Activated T-cell treated with anti-CD3 and anti-CD28 coated beads, Interleukin-2, amount 50 U/mL, for 4 hours (primary cell): ENCODE measurements at regions not wholly inside any gene's neighbourhood (a gene's known extent, or its start where the extent isn't known, plus 50 kb on each side); places are given as distances from the start of the nearest gene placed in this dataset.

Source experiments
- ATAC-seq, 2 donors: fragments of 200-7000 bp; cut with Tn5 transposase; one replicate each; pipeline ENCODE4 v1.10.0; 2021
- DNase-seq: peaks from one replicate; pipeline ENCODE4 v3.0.0-alpha.2; 2020
- H3K27me3 Mint-ChIP-seq: one replicate; pipeline ENCODE4 v1.8.0; 2021; ENCODE audit warnings: low read depth, mixed read lengths
- H3K36me3 Mint-ChIP-seq: one replicate; pipeline ENCODE4 v1.8.0; 2022; ENCODE audit warnings: mixed read lengths; ENCODE audit not compliant: insufficient read depth
- H3K4me1 Mint-ChIP-seq: one replicate; pipeline ENCODE4 v1.8.0; 2021; ENCODE audit warnings: low read depth, mixed read lengths
- H3K4me3 Mint-ChIP-seq: one replicate; pipeline ENCODE4 v1.8.0; 2021; ENCODE audit warnings: mild to moderate bottlenecking, moderate library complexity, mixed read lengths
- H3K9me3 Mint-ChIP-seq: one replicate; pipeline ENCODE4 v1.8.0; 2021; ENCODE audit warnings: mixed read lengths

DNA sequence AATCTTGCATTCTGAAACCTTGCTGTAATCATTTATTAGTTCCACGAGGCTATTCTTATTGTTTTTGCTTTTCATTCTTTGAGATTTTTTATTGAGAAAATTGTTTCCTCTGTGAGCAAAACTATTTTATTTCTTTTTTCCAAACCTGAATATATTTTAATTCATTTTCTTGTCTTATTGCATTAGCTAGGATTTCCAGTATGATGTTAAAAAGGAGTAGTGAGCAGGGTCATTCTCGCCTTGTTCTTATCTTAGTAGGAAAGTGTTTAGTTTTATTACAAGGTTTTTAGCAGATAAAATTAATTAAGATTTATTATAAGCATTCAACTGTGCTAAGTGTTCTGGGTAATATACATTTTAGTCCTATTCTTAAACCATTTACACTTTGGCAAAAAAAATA lies 214.6 kb upstream of the KLF6 start:
- no peak for ATAC-seq
- Mint-ChIP-seq H3K4me3 (no peak overlapping the region), H3K9me3 (peaks cover 10% of the 10 kb centered on the region), H3K27me3 (no peaks in the 10 kb centered on the region), H3K36me3 (no peaks in the 10 kb centered on the region), H3K4me1 (peaks cover 2% of the 10 kb centered on the region)
- DNase-seq = no peak

- DNase-seq = no peak
- peak in 1 of 2 donors; percentile 46 for ATAC-seq
- no peak overlapping the region for H3K4me3 Mint-ChIP-seq
- no peaks in the 10 kb centered on the region for H3K27me3 Mint-ChIP-seq
- no peaks in the 10 kb centered on the region for H3K36me3 Mint-ChIP-seq
- H3K4me1 Mint-ChIP-seq = peaks cover 2% of the 10 kb centered on the region
- peaks cover 10% of the 10 kb centered on the region for H3K9me3 Mint-ChIP-seq
These were observed 211.7 kb upstream of the KLF6 start for GRCh38 chr10:3996697-3997096.

GRCh38 chr10:3995302-3996210 lies 210.5 kb upstream of the KLF6 start:
- H3K27me3 Mint-ChIP-seq = no peaks in the 10 kb centered on the region
- H3K4me1 Mint-ChIP-seq = peaks cover 2% of the 10 kb centered on the region
- H3K4me3 Mint-ChIP-seq = no peak overlapping the region
- DNase-seq (no peak), ATAC-seq (no peak)
- no peaks in the 10 kb centered on the region for H3K36me3 Mint-ChIP-seq
- peaks cover 7% of the 10 kb centered on the region for H3K9me3 Mint-ChIP-seq

DNA sequence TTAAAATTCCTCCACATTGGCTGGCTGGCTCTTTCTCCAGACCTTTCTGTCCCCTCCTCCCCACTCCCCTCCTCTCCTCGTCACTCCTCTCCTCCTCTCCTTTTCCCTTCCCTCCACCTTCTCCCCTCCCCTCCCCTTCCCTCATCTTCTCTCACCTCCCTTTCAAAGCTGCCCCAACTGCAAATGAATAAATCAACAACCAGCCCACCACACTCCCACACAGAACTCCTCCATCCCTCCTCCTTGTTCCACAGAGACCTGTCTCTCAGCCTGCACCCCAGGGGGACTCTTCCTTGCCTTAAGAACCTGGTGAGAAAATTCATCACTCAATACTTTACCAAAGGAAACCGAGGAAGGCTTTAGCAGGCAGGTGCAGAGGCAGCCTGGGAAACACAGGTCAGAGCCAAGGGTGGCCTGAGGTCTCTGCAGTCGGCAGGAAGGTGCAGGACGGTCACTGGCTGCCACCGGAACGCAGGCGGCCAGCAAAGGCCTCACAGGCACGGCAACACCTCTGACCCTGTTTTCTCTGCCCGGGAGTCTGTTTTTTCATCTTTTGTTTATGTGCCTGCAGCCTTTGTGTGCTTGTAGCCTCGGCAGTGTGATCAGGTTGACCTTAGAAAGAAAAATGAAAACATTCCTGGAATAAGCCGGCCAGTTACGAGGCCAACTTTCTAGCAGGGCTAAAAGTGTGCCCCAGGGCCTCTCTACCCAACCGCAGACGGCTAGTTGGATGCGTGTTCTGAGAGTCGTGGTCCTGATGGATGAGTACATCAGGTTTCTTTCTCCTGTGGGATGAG lies 207.6 kb upstream of the KLF6 start:
- no peak for DNase-seq
- ATAC-seq = no peak

DNA sequence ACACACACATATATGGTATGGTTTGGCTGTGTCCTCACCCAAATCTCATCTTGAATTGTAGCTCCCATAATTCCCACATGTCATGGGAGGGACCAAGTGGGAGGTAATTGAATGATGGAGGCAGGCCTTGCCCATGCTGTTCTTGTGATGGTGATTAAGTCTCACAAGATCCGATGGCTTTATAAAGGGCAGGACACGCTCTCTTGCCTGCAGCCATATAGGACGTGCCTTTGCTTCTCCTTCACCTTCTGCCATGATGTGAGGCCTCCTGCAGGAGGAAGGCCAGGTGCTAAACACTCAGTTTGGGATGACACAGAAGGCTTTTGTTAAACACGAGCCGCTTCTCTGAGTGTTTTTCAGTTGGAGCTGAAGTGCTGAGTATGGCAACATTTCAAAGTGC lies 205.3 kb upstream of the KLF6 start:
- H3K4me3 Mint-ChIP-seq = no peak overlapping the region
- H3K4me1 Mint-ChIP-seq = peaks cover 3% of the 10 kb centered on the region
- no peaks in the 10 kb centered on the region for H3K36me3 Mint-ChIP-seq
- DNase-seq (no peak), ATAC-seq (no peak)
- no peaks in the 10 kb centered on the region for H3K27me3 Mint-ChIP-seq
- H3K9me3 Mint-ChIP-seq = no peaks in the 10 kb centered on the region

More for the DNA sequence above, 207.6 kb upstream of the KLF6 start:
- no peak overlapping the region for H3K4me3 Mint-ChIP-seq
- peaks cover 4% of the 10 kb centered on the region for H3K4me1 Mint-ChIP-seq
- H3K36me3 Mint-ChIP-seq = no peaks in the 10 kb centered on the region
- H3K27me3 Mint-ChIP-seq = no peaks in the 10 kb centered on the region
- no peaks in the 10 kb centered on the region for H3K9me3 Mint-ChIP-seq

- no peak for ATAC-seq
These were observed 202.3 kb upstream of the KLF6 start for GRCh38 chr10:3987143-3987974.

DNA sequence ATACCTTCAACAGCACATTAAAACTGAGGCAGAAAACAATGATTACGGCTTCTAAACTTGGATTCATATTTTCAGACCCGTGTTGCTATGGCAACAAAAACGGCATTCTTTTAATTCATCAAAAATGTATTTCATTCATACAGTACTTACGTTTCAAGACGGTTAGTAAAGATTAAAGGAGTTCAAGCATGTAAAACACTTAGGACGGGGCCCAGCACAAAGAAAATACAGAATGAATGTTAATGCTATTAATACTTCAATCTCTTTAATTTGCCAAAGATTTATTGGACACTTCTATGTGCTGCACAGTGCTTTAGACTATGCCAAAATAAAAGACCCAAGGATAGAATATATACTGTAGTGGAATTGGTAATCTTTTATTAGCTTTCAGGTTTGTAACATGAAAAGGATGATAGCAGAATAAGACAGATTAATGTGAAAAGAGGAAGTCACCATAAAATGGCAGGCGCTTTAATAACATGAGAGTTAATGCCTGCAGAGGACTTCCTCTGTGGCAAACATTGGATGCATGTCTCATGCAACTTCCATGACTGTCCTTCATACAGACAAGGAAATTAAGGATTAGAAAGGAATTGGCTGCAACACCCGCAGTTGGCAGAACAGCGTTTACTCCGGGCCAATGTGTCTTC lies 201.6 kb upstream of the KLF6 start:
- ATAC-seq = no peak
- H3K4me1 Mint-ChIP-seq = peaks cover 13% of the 10 kb centered on the region

More at GRCh38 chr10:3987143-3987974, 202.3 kb upstream of the KLF6 start:
- Mint-ChIP-seq H3K9me3 (no peaks in the 10 kb centered on the region), H3K4me3 (no peak overlapping the region), H3K4me1 (peaks cover 6% of the 10 kb centered on the region), H3K27me3 (no peaks in the 10 kb centered on the region), H3K36me3 (no peaks in the 10 kb centered on the region)
- DNase-seq = no peak

DNA sequence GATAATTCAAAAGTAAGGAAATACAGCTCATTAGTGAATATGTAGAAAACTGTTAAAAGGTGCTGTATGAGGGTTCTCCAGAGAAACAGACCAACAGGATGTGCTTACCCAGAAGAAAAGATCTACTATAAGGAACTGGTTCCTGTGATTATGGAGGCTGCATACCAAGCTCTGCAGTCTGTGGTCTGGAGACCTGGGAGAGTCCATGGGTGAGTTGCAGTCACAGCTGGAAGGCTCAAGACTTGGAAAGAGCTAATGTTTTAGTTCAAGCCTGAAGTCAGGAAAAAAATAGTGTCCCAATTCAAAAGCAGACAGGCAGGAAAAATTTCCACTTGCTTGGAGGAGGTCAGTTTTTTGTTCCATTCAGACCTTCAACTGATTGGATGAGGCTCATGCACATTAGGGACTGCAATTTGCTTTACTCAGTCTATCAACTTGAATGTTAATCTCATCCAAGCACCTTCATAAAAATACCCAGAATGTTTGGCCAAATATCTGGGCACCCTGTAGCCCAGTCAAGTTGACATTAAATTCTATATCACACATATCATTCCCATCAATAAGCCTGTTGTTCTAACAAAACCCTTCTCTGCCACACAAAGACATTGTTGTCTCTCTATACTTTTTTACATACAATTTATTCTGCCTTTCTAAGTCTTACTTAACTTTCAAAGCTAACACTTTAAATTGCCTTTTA lies 197.9 kb upstream of the KLF6 start:
- H3K9me3 Mint-ChIP-seq = peaks cover 3% of the 10 kb centered on the region
- ATAC-seq (no peak), DNase-seq (no peak)
- H3K4me3 Mint-ChIP-seq = no peak overlapping the region
- no peaks in the 10 kb centered on the region for H3K36me3 Mint-ChIP-seq
- peaks cover 43% of the 10 kb centered on the region for H3K4me1 Mint-ChIP-seq
- H3K27me3 Mint-ChIP-seq = no peaks in the 10 kb centered on the region

More for the DNA sequence above, 201.6 kb upstream of the KLF6 start:
- Mint-ChIP-seq H3K4me3 (no peak overlapping the region), H3K9me3 (no peaks in the 10 kb centered on the region), H3K27me3 (no peaks in the 10 kb centered on the region), H3K36me3 (no peaks in the 10 kb centered on the region)
- no peak for DNase-seq

- Mint-ChIP-seq H3K4me3 (no peak overlapping the region), H3K27me3 (no peaks in the 10 kb centered on the region), H3K4me1 (peaks cover 40% of the 10 kb centered on the region), H3K9me3 (peaks cover 3% of the 10 kb centered on the region), H3K36me3 (no peaks in the 10 kb centered on the region)
- ATAC-seq (no peak), DNase-seq (no peak)
These were observed 196.3 kb upstream of the KLF6 start for GRCh38 chr10:3981300-3981699.

DNA sequence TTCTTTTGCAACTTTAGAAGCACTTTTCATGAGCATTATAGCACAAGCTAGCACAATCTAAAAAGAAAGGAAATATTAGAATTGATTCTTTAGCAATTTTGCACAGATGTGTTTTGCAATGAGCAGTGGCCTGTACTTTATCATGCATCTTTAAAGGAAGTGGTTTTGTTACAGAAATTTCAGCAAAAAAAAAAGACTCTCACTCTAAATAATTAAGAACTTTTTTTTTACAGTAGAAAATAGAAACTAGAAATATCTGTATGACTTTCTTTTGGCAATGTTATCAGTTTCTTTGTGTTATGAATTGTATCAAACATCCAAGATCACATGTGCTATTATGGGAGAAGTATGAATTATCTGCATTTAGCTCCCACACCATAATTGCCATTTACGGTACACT lies 195.7 kb upstream of the KLF6 start:
- H3K9me3 Mint-ChIP-seq = peaks cover 3% of the 10 kb centered on the region
- ATAC-seq (peak; percentile 38 to 43), DNase-seq (no peak)
- peaks cover 40% of the 10 kb centered on the region for H3K4me1 Mint-ChIP-seq
- no peaks in the 10 kb centered on the region for H3K36me3 Mint-ChIP-seq
- H3K27me3 Mint-ChIP-seq = no peaks in the 10 kb centered on the region
- no peak overlapping the region for H3K4me3 Mint-ChIP-seq

- Mint-ChIP-seq H3K4me3 (no peak overlapping the region), H3K27me3 (no peaks in the 10 kb centered on the region), H3K9me3 (peaks cover 3% of the 10 kb centered on the region), H3K4me1 (peaks cover 40% of the 10 kb centered on the region), H3K36me3 (no peaks in the 10 kb centered on the region)
- no peak for DNase-seq
- no peak for ATAC-seq
These were observed 195.1 kb upstream of the KLF6 start for GRCh38 chr10:3980144-3980543.

DNA sequence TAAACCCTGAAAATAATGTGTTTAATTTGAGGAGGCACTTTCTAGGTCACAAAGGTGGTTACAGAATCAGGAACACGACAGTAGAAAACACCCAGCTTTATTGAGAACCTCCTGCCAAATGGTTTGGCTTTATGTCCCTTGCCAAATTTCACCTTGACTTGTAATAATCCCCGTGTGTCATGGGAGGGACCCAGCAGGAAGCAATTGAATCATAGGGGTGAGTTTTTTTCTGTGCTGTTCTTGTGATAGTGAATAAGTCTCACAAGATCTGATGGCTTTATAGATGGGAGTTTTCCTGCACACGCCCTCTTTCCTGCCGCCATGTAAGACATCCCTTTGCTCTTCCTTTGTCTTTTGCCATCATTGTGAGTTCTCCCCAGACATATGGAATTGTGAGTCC lies 193.8 kb upstream of the KLF6 start:
- Mint-ChIP-seq H3K36me3 (no peaks in the 10 kb centered on the region), H3K27me3 (no peaks in the 10 kb centered on the region), H3K4me3 (no peak overlapping the region), H3K9me3 (peaks cover 3% of the 10 kb centered on the region), H3K4me1 (peaks cover 49% of the 10 kb centered on the region)
- ATAC-seq = no peak
- no peak for DNase-seq

GRCh38 chr10:3978174-3978573 lies 193.2 kb upstream of the KLF6 start:
- peaks cover 3% of the 10 kb centered on the region for H3K9me3 Mint-ChIP-seq
- H3K4me3 Mint-ChIP-seq = no peak overlapping the region
- H3K4me1 Mint-ChIP-seq = peaks cover 51% of the 10 kb centered on the region
- DNase-seq (no peak), ATAC-seq (no peak)
- H3K27me3 Mint-ChIP-seq = no peaks in the 10 kb centered on the region
- H3K36me3 Mint-ChIP-seq = no peaks in the 10 kb centered on the region
